ENCODE measurements at regions not wholly inside any gene's neighbourhood (a gene's known extent, or its start where the extent isn't known, plus 50 kb on each side); places are given as distances from the start of the nearest gene placed in this dataset.

GRCh38 chr3:124660599-124660998 lies 69.7 kb upstream of the UMPS start:
- no peak for TF ChIP-seq CTCF (IDR thresholded peaks at IDR 0.05)
- no peak for TF ChIP-seq POLR2A (IDR thresholded peaks at IDR 0.05)

All from thyroid gland (tissue), 4 donors.